ENCODE measurements at regions not wholly inside any gene's neighbourhood (a gene's known extent, or its start where the extent isn't known, plus 50 kb on each side); places are given as distances from the start of the nearest gene placed in this dataset.

DNA sequence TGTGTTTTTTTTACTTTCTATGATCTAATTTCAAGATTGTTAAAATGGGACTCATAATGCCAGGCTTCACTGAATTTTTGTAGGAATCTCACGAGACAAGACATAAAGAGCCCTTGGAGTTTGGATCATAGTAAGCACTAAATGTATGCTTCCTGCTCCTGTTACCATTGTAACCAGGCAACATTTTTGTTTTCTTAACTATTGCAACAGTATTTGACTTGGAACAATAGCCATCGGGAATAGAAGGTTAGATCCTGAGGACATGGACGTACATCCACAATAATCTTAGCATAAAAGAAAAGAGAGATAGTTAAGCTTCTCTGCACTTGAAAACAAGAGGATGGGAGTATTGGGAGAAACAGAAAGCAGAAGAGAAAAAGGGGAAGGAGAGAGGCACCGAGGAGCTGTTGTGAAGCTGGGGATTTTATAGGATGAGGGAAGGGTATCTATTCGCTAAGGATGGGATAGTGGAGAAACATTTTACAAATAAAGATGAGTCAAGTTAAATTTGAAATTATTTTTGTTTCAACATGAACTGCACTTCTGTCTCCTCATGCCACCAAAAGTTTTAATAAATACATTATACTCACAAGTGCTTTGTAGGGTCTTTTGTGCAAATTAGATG is 131.4 kb downstream of the TMCO5A start:
- TF ChIP-seq, protein P1, sequence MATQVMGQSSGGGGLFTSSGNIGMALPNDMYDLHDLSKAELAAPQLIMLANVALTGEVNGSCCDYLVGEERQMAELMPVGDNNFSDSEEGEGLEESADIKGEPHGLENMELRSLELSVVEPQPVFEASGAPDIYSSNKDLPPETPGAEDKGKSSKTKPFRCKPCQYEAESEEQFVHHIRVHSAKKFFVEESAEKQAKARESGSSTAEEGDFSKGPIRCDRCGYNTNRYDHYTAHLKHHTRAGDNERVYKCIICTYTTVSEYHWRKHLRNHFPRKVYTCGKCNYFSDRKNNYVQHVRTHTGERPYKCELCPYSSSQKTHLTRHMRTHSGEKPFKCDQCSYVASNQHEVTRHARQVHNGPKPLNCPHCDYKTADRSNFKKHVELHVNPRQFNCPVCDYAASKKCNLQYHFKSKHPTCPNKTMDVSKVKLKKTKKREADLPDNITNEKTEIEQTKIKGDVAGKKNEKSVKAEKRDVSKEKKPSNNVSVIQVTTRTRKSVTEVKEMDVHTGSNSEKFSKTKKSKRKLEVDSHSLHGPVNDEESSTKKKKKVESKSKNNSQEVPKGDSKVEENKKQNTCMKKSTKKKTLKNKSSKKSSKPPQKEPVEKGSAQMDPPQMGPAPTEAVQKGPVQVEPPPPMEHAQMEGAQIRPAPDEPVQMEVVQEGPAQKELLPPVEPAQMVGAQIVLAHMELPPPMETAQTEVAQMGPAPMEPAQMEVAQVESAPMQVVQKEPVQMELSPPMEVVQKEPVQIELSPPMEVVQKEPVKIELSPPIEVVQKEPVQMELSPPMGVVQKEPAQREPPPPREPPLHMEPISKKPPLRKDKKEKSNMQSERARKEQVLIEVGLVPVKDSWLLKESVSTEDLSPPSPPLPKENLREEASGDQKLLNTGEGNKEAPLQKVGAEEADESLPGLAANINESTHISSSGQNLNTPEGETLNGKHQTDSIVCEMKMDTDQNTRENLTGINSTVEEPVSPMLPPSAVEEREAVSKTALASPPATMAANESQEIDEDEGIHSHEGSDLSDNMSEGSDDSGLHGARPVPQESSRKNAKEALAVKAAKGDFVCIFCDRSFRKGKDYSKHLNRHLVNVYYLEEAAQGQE (IDR thresholded peaks at IDR 0.05; ENCODE audit: low read depth) = no peak
- no peak for TF ChIP-seq JUND (IDR thresholded peaks at IDR 0.05)
- TF ChIP-seq, protein P2, sequence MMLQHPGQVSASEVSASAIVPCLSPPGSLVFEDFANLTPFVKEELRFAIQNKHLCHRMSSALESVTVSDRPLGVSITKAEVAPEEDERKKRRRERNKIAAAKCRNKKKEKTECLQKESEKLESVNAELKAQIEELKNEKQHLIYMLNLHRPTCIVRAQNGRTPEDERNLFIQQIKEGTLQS (IDR thresholded peaks at IDR 0.05) = no peak
- TF ChIP-seq EZH2 (IDR thresholded peaks at IDR 0.05) = no peak
- no peak for TF ChIP-seq ELF1 (IDR thresholded peaks at IDR 0.05; ENCODE audit: borderline replicate concordance, low read depth)
- TF ChIP-seq SIN3A (IDR thresholded peaks at IDR 0.05; ENCODE audit: low read depth) = no peak
- no peak for TF ChIP-seq POLR2AphosphoS5 (IDR thresholded peaks at IDR 0.05; ENCODE audit: low read depth, low read length)
- no peak for TF ChIP-seq EGR1 (IDR thresholded peaks at IDR 0.05; ENCODE audit: low read depth)
- Histone ChIP-seq H3K36me3 (ENCODE audit: control insufficient read depth in 1 of 2, insufficient read depth in 2 of 2, low read length in 2 of 2) (no peaks in the 10 kb centered on the region), H3K4me3 (replicated peaks in 1 of 2; ENCODE audit: low read depth in 1 of 2, low read length in 2 of 2) (no peak overlapping the region), H3K4me1 (ENCODE audit: control insufficient read depth in 1 of 2, insufficient read depth in 2 of 2, low read length in 2 of 2) (peaks cover 6 to 13% of the 10 kb centered on the region in 2 experiments), H3K9me3 (ENCODE audit: control insufficient read depth in 1 of 2, insufficient read depth in 1 of 2, low read depth in 1 of 2, low read length in 2 of 2) (no peaks in the 10 kb centered on the region), H3K27me3 (ENCODE audit: insufficient read depth, low read length) (no peaks in the 10 kb centered on the region), H3K4me2 (ENCODE audit: low read length) (no peak overlapping the region), H3K9ac (ENCODE audit: low read length) (no peak overlapping the region), H3K27ac (ENCODE audit: low read depth, low read length) (no peak overlapping the region), H2AFZ (ENCODE audit: low read depth, low read length, poor library complexity, severe bottlenecking) (no peak overlapping the region), H3K79me2 (ENCODE audit: insufficient read depth, low read length) (no peaks in the 10 kb centered on the region), H3K9me2 (ENCODE audit: insufficient read depth) (no peaks in the 10 kb centered on the region), H4K20me1 (ENCODE audit: insufficient read depth) (no peaks in the 10 kb centered on the region)
- ATAC-seq (no peak), DNase-seq (ENCODE audit: low read depth, low spot score) (no peak)
- intact Hi-C loops (cut with micrococcal nuclease) = no loop called here
- BruUV-seq (replicated peaks) = no TSS peak
- ChIA-PET RAD21 (ENCODE audit: low non-redundant PET in 1 of 2, low total read pairs in 2 of 2, uncharacterized antibody in 2 of 2, unreplicated experiment in 2 of 2) (no interaction called here), POLR2A (no interaction called here), CTCF (no interaction called here)

All from HCT116 (cell line).